HEK293T (cell line): ENCODE measurements at regions not wholly inside any gene's neighbourhood (a gene's known extent, or its start where the extent isn't known, plus 50 kb on each side); places are given as distances from the start of the nearest gene placed in this dataset.

ENCODE experiments used
- BHLHE40 ChIP-seq: fragments of 450-650 bp; IDR thresholded peaks from 2 replicates; pipeline ENCODE4 v1.6.1; 2016; ENCODE audit warnings: mild to moderate bottlenecking, moderate library complexity, borderline replicate concordance
- CTBP1 ChIP-seq: fragments of 450-650 bp; IDR thresholded peaks from 2 replicates; pipeline ENCODE4 v1.6.1; 2016; ENCODE audit warnings: borderline replicate concordance
- FOXA1 ChIP-seq: fragments of 450-650 bp; IDR thresholded peaks from 2 replicates; pipeline ENCODE4 v1.6.1; 2016; ENCODE audit warnings: mild to moderate bottlenecking
- FOXK2 ChIP-seq: fragments of 450-650 bp; IDR thresholded peaks from 2 replicates; pipeline ENCODE4 v1.6.1; 2016; ENCODE audit warnings: mild to moderate bottlenecking
- HDGF ChIP-seq: fragments of 450-650 bp; IDR thresholded peaks from 2 replicates; pipeline ENCODE4 v1.6.1; 2017; ENCODE audit warnings: antibody characterized with exemption, borderline replicate concordance
- L3MBTL2 ChIP-seq: fragments of 450-650 bp; conservative IDR thresholded peaks from 2 replicates; pipeline ENCODE4 v1.6.1; 2016; ENCODE audit warnings: mild to moderate bottlenecking
- LEF1 ChIP-seq: fragments of 450-650 bp; IDR thresholded peaks from 2 replicates; pipeline ENCODE4 v1.6.1; 2017; ENCODE audit warnings: mild to moderate bottlenecking, borderline replicate concordance
- SP1 ChIP-seq: fragments of 450-650 bp; IDR thresholded peaks from 2 replicates; pipeline ENCODE4 v1.6.1; 2017
- SUZ12 ChIP-seq: fragments of 450-650 bp; IDR thresholded peaks from 2 replicates; pipeline ENCODE4 v1.6.1; 2016; ENCODE audit warnings: mild to moderate bottlenecking
- TARDBP ChIP-seq: fragments of 450-650 bp; IDR thresholded peaks from 2 replicates; pipeline ENCODE4 v1.6.1; 2016
- TF ChIP-seq, protein P1 (sequence below): fragments of 450-650 bp; IDR thresholded peaks from 2 replicates; pipeline ENCODE4 v1.6.1; 2016

DNA sequence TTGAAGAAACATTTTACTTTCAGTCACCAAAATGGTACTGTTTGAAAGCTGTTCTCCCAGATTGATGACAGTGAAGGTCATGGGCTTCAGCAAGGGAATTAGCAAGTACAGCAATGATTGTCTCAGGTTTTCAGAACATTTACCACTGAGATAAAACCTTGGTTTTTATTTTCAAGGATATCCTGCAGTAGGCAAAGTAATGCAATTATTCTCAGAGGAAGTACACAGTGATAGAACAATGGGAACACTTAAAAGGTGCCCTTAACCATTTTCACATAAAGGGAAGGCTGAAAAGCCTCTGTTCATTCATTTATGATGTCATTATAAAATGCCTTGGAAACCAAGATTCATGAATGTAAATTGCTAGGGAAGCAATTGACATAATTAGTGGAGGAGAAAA lies 471.8 kb upstream of the ACO1 start:
- TF ChIP-seq SUZ12 (no peak), BHLHE40 (no peak), FOXK2 (no peak), SP1 (no peak), LEF1 (no peak), HDGF (no peak), L3MBTL2 (no peak), TARDBP (no peak), CTBP1 (no peak), FOXA1 (no peak)
- TF ChIP-seq, protein P1, sequence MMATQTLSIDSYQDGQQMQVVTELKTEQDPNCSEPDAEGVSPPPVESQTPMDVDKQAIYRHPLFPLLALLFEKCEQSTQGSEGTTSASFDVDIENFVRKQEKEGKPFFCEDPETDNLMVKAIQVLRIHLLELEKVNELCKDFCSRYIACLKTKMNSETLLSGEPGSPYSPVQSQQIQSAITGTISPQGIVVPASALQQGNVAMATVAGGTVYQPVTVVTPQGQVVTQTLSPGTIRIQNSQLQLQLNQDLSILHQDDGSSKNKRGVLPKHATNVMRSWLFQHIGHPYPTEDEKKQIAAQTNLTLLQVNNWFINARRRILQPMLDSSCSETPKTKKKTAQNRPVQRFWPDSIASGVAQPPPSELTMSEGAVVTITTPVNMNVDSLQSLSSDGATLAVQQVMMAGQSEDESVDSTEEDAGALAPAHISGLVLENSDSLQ = no peak
